Adrenal gland (tissue), 5 donors: ENCODE measurements at regions not wholly inside any gene's neighbourhood (a gene's known extent, or its start where the extent isn't known, plus 50 kb on each side); places are given as distances from the start of the nearest gene placed in this dataset.

Experiments
- CTCF ChIP-seq, 6 experiments: fragments of 450-650 bp in 4 of 6; fragments of 200-600 bp in 2 of 6; sonication (generic) in 1 of 6; IDR thresholded peaks; 1 replicate in 5 of 6; 2 replicates in 1 of 6; pipeline versions ENCODE4 v1.5.1 to v1.8.0; 2016 to 2021; ENCODE audit warnings: antibody characterized with exemption in 6 of 6, mild to moderate bottlenecking in 2 of 6, moderate library complexity in 1 of 6
- POLR2A ChIP-seq, 2 donors: fragments of 450-650 bp; IDR thresholded peaks; one replicate each; pipeline ENCODE4 v1.6.1; 2017; ENCODE audit warnings: antibody characterized with exemption in 2 of 2, mild to moderate bottlenecking in 2 of 2, moderate library complexity in 1 of 2
- donor health status: DM: no; HTN: no; CAD: no.

- TF ChIP-seq CTCF (IDR thresholded peaks at IDR 0.05) (no peak), POLR2A (IDR thresholded peaks at IDR 0.05) (no peak)
These were observed 234.4 kb downstream of the SIM1 start for GRCh38 chr6:100230115-100230952.
